SU-DHL-6 (cell line): ENCODE measurements at regions not wholly inside any gene's neighbourhood (a gene's known extent, or its start where the extent isn't known, plus 50 kb on each side); places are given as distances from the start of the nearest gene placed in this dataset.

Source experiments
- H2AFZ ChIP-seq: fragments of 200-600 bp; sonication (generic); 2 replicates; pipeline ENCODE4 v1.6.1; 2014; ENCODE audit warnings: low read depth, mild to moderate bottlenecking, moderate library complexity, mixed read lengths, antibody characterized with exemption, low read length; ENCODE audit not compliant: severe bottlenecking
- H3F3A ChIP-seq: fragments of 200-600 bp; shearing (Covaris generic); 2 replicates; pipeline ENCODE4 v1.6.0; 2016; ENCODE audit warnings: antibody characterized with exemption, mild to moderate bottlenecking; ENCODE audit not compliant: insufficient read depth
- H3K27ac ChIP-seq: fragments of 200-600 bp; sonication (generic); 2 replicates; pipeline ENCODE4 v1.5.1; 2016; ENCODE audit warnings: low read depth, mild to moderate bottlenecking, low read length, moderate library complexity, mixed read lengths
- H3K27me3 ChIP-seq: fragments of 200-600 bp; sonication (generic), shearing (Covaris generic); 2 replicates; pipeline ENCODE4 v1.6.0; 2014; ENCODE audit warnings: mild to moderate bottlenecking, low read length
- H3K36me3 ChIP-seq: fragments of 200-600 bp; sonication (generic); 2 replicates; pipeline ENCODE4 v1.6.1; 2014; ENCODE audit warnings: mild to moderate bottlenecking, low read length, mixed read lengths
- H3K4me2 ChIP-seq: fragments of 300-600, 200-600 bp; shearing (Covaris generic), sonication (generic); 2 replicates; pipeline ENCODE4 v1.6.0; 2014; ENCODE audit warnings: low read length, low read depth, mild to moderate bottlenecking; ENCODE audit not compliant: poor library complexity, severe bottlenecking
- H3K4me3 ChIP-seq: fragments of 200-600 bp; sonication (generic); 2 replicates; pipeline ENCODE4 v1.5.1; 2014; ENCODE audit warnings: antibody characterized with exemption, low read length, mild to moderate bottlenecking, mixed read lengths; ENCODE audit not compliant: insufficient read depth, poor library complexity, severe bottlenecking
- H3K79me2 ChIP-seq: fragments of 200-600 bp; sonication (generic); 2 replicates; pipeline ENCODE4 v1.6.1; 2014; ENCODE audit warnings: mild to moderate bottlenecking, low read length, moderate library complexity; ENCODE audit not compliant: insufficient read depth
- H3K9ac ChIP-seq: fragments of 200-600 bp; sonication (generic); 2 replicates; pipeline ENCODE4 v1.7.0; 2014; ENCODE audit warnings: mild to moderate bottlenecking, low read length
- H3K9me2 ChIP-seq: fragments of 200-600 bp; sonication (generic); replicated peaks from 2 replicates; pipeline ENCODE4 v1.6.1; 2014; ENCODE audit warnings: low read length; ENCODE audit not compliant: insufficient read depth
- H3K9me3 ChIP-seq: fragments of 200-600 bp; sonication (generic); 2 replicates; pipeline ENCODE4 v1.6.1; 2014; ENCODE audit warnings: low read length, mixed read lengths; ENCODE audit not compliant: insufficient read depth
- H4K20me1 ChIP-seq: fragments of 200-600 bp; sonication (generic); 2 replicates; pipeline ENCODE4 v1.6.1; 2014; ENCODE audit warnings: low read depth, mild to moderate bottlenecking, antibody characterized with exemption, low read length, moderate library complexity, mixed read lengths
- EZH2phosphoT487 ChIP-seq: fragments of 200-600 bp; sonication (generic), shearing (Covaris generic); conservative IDR thresholded peaks from 2 replicates; pipeline ENCODE4 v1.6.1; 2018; ENCODE audit warnings: mild to moderate bottlenecking, antibody characterized with exemption, low read length, moderate library complexity, mixed read lengths
- TF ChIP-seq, protein P1 (sequence below): fragments of 200-600 bp; sonication (generic); IDR thresholded peaks from one replicate; pipeline ENCODE4 v1.5.1; 2017; ENCODE audit warnings: antibody characterized with exemption, mild to moderate bottlenecking, low read length, moderate library complexity; ENCODE audit not compliant: insufficient read depth, poor library complexity, severe bottlenecking

DNA sequence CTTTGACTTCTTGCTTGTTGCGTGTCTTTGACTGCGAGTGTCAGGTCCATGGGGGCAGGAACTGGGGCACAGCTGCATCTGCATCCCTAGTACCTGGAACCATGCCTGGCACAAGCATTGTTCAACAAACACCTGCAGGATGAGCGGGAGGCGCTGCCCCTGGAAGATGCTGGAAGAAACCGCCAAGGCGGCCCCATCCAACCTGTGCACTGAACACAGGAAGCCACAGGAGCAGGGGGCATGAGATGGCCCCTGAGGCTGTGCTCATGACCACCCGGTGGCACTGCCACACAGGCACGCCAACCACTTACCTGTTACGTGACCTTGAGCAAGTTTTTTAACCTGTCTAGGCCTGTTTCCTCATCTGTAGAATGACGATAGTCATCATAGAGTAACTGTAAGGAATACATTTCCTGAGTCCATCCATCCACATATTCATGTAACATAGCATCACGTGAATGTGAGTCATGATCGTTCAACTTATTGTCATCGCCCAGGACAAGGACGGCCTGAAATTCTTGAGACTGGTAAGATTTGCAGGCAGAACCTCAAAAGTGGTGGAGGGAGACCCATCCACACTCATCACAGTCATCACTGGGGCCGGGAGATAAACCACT lies 374.2 kb downstream of the PREX1 start:
- TF ChIP-seq, protein P1, sequence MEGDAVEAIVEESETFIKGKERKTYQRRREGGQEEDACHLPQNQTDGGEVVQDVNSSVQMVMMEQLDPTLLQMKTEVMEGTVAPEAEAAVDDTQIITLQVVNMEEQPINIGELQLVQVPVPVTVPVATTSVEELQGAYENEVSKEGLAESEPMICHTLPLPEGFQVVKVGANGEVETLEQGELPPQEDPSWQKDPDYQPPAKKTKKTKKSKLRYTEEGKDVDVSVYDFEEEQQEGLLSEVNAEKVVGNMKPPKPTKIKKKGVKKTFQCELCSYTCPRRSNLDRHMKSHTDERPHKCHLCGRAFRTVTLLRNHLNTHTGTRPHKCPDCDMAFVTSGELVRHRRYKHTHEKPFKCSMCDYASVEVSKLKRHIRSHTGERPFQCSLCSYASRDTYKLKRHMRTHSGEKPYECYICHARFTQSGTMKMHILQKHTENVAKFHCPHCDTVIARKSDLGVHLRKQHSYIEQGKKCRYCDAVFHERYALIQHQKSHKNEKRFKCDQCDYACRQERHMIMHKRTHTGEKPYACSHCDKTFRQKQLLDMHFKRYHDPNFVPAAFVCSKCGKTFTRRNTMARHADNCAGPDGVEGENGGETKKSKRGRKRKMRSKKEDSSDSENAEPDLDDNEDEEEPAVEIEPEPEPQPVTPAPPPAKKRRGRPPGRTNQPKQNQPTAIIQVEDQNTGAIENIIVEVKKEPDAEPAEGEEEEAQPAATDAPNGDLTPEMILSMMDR = no peak
- no peak for TF ChIP-seq EZH2phosphoT487
- H3K4me3 ChIP-seq = no peak overlapping the region
- no peak overlapping the region for H3K9ac ChIP-seq
- no peaks in the 10 kb centered on the region for H3F3A ChIP-seq
- H4K20me1 ChIP-seq = no peaks in the 10 kb centered on the region
- no peak overlapping the region for H3K27ac ChIP-seq
- H3K79me2 ChIP-seq = no peaks in the 10 kb centered on the region
- H3K9me2 ChIP-seq = no peaks in the 10 kb centered on the region
- no peaks in the 10 kb centered on the region for H3K9me3 ChIP-seq
- H2AFZ ChIP-seq = no peak overlapping the region
- H3K4me2 ChIP-seq = no peak overlapping the region
- no peaks in the 10 kb centered on the region for H3K27me3 ChIP-seq
- H3K36me3 ChIP-seq = no peaks in the 10 kb centered on the region

DNA sequence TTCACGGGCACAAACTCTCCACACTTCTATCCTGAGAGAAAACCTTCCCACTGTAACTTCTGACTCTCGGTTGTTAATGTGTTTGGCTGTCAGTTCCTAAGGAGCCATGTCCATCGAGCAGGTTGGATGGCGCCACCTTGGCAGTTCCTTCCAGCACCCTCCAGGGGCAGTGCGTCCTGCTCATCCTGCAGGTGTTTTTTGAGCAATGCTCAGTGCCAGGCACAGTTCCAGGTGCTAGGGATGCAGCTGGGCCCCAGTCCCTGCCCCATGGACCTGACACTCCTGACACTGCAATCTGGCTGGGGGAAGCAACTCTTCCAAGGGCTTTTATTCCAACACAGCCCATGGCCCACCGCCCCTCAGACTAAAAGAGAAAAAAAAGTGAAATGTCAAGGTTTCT lies 376.4 kb downstream of the PREX1 start:
- TF ChIP-seq, protein P1 = no peak
- TF ChIP-seq EZH2phosphoT487 = no peak
- Histone ChIP-seq H3K27me3 (no peaks in the 10 kb centered on the region), H3K36me3 (no peaks in the 10 kb centered on the region), H3K4me3 (no peak overlapping the region), H3K27ac (no peak overlapping the region), H3K9me2 (no peaks in the 10 kb centered on the region), H3K9ac (no peak overlapping the region), H3K4me2 (no peak overlapping the region), H3K9me3 (no peaks in the 10 kb centered on the region), H2AFZ (no peak overlapping the region), H3K79me2 (no peaks in the 10 kb centered on the region), H4K20me1 (no peaks in the 10 kb centered on the region), H3F3A (no peaks in the 10 kb centered on the region)

DNA sequence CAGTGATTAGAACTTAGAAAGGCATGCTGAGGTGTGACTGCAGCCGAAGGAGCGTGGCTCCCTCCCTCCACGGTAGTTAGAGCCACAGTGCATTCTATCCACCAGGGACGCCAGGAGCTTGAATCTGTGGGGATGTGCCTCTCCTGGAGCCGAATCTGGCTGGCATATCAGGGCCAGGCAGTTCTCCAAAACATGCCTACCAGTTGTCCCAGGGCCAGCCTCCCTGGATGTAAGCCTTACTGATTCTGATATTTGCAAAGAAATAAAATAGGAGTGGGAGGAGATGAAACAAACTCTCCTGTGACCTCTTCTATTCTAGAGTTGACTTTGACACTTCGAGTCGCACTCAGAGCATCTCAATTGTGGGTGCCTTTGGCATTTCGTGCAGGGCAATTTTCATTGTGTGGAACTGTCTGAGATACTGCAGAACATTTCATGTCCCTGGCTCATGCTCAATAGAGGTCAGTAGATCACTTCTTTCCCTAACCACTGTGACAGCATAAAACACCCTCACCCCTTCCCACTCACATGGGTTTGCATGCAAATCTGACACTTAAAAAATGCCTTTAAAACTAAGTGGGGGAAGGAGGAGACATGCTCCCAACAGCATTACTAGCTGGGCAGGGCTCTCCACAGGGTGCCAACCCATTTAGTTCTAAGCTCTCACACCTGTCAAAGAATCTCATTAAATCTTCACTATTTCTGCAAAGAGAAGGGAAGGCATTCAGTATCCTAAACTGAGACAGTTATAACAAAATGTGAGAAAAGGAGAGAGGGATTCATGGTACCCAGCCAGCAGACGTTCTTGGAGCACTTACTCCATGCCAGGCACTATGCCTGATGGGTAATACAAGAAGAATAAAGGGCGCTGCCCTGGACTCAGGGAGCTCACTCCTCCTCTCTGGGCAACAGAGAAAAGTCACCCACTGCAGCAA lies 378.9 kb downstream of the PREX1 start:
- Histone ChIP-seq H3K9ac (no peak overlapping the region), H3K9me3 (no peaks in the 10 kb centered on the region), H3K36me3 (no peaks in the 10 kb centered on the region), H3K4me3 (no peak overlapping the region), H3K27me3 (no peaks in the 10 kb centered on the region), H4K20me1 (no peaks in the 10 kb centered on the region), H2AFZ (no peak overlapping the region), H3K9me2 (no peaks in the 10 kb centered on the region), H3K27ac (no peak overlapping the region), H3K4me2 (no peak overlapping the region), H3K79me2 (no peaks in the 10 kb centered on the region), H3F3A (no peaks in the 10 kb centered on the region)
- TF ChIP-seq EZH2phosphoT487 = no peak
- TF ChIP-seq, protein P1 = no peak
